ENCODE measurements at regions not wholly inside any gene's neighbourhood (a gene's known extent, or its start where the extent isn't known, plus 50 kb on each side); places are given as distances from the start of the nearest gene placed in this dataset.

DNA sequence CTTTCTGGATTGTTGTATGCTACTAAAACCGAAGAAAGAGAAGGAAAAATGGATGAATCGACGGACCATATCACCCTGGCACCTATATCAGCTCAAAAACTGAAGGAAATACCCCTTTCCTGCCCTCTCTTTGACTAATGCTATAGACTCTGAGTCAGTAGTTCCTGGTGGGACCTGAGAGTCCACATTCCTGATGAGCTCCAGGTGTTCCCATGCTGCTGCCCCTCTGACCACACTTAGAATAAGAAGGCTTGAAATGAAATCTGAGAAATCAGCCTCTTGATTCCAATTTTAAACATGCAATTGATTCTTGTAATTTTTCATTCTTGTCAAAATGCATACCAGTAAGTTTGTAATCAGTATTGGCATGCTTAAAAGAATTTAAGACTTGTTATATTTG, 75.2 kb downstream of the PRL start:
- ChIA-PET POLR2A (no interaction called here), CTCF (no interaction called here)
- TF ChIP-seq, protein P1, sequence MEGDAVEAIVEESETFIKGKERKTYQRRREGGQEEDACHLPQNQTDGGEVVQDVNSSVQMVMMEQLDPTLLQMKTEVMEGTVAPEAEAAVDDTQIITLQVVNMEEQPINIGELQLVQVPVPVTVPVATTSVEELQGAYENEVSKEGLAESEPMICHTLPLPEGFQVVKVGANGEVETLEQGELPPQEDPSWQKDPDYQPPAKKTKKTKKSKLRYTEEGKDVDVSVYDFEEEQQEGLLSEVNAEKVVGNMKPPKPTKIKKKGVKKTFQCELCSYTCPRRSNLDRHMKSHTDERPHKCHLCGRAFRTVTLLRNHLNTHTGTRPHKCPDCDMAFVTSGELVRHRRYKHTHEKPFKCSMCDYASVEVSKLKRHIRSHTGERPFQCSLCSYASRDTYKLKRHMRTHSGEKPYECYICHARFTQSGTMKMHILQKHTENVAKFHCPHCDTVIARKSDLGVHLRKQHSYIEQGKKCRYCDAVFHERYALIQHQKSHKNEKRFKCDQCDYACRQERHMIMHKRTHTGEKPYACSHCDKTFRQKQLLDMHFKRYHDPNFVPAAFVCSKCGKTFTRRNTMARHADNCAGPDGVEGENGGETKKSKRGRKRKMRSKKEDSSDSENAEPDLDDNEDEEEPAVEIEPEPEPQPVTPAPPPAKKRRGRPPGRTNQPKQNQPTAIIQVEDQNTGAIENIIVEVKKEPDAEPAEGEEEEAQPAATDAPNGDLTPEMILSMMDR (IDR thresholded peaks at IDR 0.05; ENCODE audit: insufficient read depth, low read depth, low read length) = no peak
- no peaks in the 10 kb centered on the region for H3K27me3 ChIP-seq (ENCODE audit: control insufficient read depth, insufficient read depth, low read length)
- H3K4me3 ChIP-seq (ENCODE audit: low read depth, low read length) = no peak overlapping the region
- DNase-seq (ENCODE audit: low read depth) = no peak
- H3K36me3 ChIP-seq (ENCODE audit: control insufficient read depth, insufficient read depth, low read length) = no peaks in the 10 kb centered on the region

DNA sequence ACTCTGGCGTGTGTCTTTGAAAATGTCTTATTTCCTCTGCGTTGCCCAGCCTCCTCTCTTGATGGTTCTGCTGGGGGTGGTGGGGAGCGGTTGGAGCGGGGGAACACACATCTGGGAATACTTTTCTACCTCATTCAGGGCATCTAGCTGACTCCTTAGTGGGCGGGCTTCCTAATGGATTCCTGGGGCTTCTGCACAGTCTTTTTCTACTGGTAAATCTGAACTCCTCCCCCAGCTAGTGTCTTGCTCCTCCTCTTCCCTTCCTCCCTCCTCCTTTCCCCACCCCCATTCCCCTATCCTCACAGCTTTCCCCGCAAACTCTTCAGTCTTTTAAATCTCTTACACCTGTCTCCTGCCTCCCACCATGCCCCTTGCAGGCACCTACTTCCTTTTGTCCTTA, 74.4 kb downstream of the PRL start:
- POLR2A ChIA-PET = no interaction called here
- CTCF ChIA-PET = no interaction called here
- H3K4me3 ChIP-seq (ENCODE audit: low read depth, low read length) = no peak overlapping the region
- DNase-seq (ENCODE audit: low read depth) = no peak
- no peaks in the 10 kb centered on the region for H3K36me3 ChIP-seq (ENCODE audit: control insufficient read depth, insufficient read depth, low read length)
- no peaks in the 10 kb centered on the region for H3K27me3 ChIP-seq (ENCODE audit: control insufficient read depth, insufficient read depth, low read length)
- TF ChIP-seq, protein P1 (IDR thresholded peaks at IDR 0.05; ENCODE audit: insufficient read depth, low read depth, low read length) = no peak

DNA sequence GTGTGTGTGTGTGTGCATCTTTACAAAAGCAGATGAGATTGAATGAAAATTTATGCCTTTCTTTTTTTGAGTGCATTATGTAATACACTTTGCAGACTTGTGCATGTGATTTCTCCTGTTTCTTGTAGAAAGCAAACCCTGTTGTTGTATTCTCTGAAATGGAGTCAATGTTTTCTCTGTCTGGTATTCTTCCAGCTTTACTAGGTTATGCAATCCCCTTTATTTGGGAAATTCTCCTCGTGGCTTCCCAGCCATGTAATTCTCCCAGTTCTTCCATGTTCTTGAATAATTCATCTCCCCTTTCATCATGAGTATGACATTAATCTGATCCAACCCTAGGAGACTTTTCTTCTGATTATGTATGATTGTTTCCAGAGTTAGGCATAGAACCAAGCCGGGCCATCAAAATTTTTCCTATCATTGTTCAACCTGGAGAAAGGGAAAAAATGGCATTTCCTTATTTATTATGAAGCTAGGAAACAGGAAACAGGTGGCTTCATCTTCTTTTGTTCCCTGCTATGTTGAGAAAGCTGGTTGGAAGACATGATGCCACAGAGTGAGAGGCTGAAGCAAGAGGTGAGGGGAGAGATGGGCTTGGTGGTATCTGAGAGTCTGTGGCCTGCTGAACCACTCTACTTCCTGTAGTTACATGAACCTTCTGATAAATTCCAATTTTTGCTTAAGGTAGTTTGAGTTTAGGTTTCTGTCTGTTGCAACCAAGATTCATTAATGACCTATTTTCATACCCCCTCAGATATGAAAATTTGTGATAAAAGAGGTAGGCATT, 68.8 kb downstream of the PRL start:
- H3K4me3 ChIP-seq (ENCODE audit: low read depth, low read length) = no peak overlapping the region
- DNase-seq (ENCODE audit: low read depth) = no peak
- H3K27me3 ChIP-seq (ENCODE audit: control insufficient read depth, insufficient read depth, low read length) = no peaks in the 10 kb centered on the region
- H3K36me3 ChIP-seq (ENCODE audit: control insufficient read depth, insufficient read depth, low read length) = no peaks in the 10 kb centered on the region
- ChIA-PET POLR2A (no interaction called here), CTCF (no interaction called here)
- TF ChIP-seq, protein P1 (IDR thresholded peaks at IDR 0.05; ENCODE audit: insufficient read depth, low read depth, low read length) = no peak

DNA sequence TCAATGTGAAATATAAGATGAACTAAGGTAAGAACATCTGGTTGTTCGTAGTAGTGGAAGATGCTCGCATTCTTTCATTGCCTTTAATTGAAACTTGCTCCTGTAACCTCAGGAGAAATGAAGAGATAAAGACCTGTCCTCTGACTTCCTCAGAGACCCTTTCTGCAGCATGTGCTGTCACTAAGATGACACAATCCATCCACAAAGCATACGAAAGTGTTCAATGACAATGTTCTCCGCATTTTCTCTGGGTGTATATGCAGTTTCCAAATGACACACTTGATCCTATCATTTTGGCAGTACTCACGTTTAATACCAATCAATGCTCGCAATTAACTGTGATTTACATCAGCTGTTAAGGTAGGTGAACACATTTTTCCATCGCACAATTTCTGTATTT, 65.8 kb downstream of the PRL start:
- DNase-seq (ENCODE audit: low read depth) = no peak
- ChIA-PET CTCF (no interaction called here), POLR2A (no interaction called here)
- no peak overlapping the region for H3K4me3 ChIP-seq (ENCODE audit: low read depth, low read length)
- H3K27me3 ChIP-seq (ENCODE audit: control insufficient read depth, insufficient read depth, low read length) = no peaks in the 10 kb centered on the region
- TF ChIP-seq, protein P1 (IDR thresholded peaks at IDR 0.05; ENCODE audit: insufficient read depth, low read depth, low read length) = no peak
- H3K36me3 ChIP-seq (ENCODE audit: control insufficient read depth, insufficient read depth, low read length) = no peaks in the 10 kb centered on the region

DNA sequence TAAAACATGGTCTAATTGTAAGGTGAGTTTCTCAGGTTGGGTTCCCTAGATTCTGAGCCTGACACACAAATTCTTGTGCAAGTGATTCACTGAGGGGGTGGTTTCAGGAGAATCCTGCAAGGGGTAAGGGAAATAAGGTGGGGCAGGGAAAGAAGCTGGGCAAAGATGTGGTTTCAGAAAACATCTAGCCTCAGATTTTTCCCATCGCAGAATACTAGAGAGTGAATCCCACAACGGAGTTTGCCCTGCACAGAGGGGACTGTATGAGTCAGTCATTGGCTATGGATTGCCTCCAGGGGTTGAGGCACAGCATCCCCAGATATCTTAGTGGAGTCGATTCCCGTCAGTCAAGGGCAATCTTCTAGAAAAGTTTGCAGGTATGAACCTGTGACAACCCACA, 65.2 kb downstream of the PRL start:
- Histone ChIP-seq H3K27me3 (ENCODE audit: control insufficient read depth, insufficient read depth, low read length) (no peaks in the 10 kb centered on the region), H3K4me3 (ENCODE audit: low read depth, low read length) (no peak overlapping the region), H3K36me3 (ENCODE audit: control insufficient read depth, insufficient read depth, low read length) (no peaks in the 10 kb centered on the region)
- ChIA-PET POLR2A (no interaction called here), CTCF (interaction anchor here (1.2 kb wide), 1 partner anchor 138 kb away, joined by 3 read pairs; no protein-coding TSS in a partner anchor)
- no peak for DNase-seq (ENCODE audit: low read depth)
- TF ChIP-seq, protein P1 (IDR thresholded peaks at IDR 0.05; ENCODE audit: insufficient read depth, low read depth, low read length) = no peak
